HG03095 (cell line): ENCODE measurements at regions not wholly inside any gene's neighbourhood (a gene's known extent, or its start where the extent isn't known, plus 50 kb on each side); places are given as distances from the start of the nearest gene placed in this dataset.

ENCODE experiments used
- ATAC-seq: cut with Tn5 transposase; IDR thresholded peaks from one replicate; pipeline ENCODE4 v1.9.1; 2021; ENCODE audit warnings: moderate library complexity; ENCODE audit not compliant: unreplicated experiment

DNA sequence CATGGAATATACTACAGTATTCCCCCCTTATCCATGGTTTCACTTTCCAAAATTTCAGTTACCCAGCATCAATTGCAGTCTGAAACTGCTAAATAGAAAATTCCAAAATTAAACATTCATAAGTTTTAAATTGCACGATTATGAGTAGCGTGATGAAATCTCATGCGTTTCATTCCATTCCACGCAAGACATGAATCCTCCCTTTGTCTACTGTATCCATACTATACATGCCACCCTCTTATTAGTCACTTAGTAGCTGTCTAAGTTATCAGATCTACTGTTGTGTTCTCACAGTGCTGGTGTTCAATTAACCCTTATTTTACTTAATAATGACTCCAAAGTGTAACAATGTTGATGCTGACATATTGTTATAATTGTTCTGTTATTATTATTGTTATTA, 261.2 kb upstream of the NDST4 start:
- no peak for ATAC-seq

DNA sequence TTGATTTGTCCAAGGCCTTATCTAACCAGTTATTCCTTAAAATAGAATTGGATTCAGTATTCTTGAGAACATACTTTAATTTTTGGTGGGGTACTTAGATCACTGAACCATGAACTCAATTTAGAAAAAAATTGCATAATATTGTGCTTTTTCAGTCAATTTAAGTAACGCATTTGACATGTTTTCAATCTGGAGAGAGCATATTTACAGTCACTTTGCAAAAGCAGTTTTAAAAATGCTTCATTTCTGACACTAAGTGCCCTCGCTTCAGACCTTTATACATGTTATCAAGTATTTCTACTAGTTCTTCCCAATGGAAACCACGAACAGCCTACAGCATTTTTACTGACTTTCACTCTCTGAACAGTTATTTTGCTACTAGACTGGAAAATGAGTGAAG, 257.1 kb upstream of the NDST4 start:
- no peak for ATAC-seq

DNA sequence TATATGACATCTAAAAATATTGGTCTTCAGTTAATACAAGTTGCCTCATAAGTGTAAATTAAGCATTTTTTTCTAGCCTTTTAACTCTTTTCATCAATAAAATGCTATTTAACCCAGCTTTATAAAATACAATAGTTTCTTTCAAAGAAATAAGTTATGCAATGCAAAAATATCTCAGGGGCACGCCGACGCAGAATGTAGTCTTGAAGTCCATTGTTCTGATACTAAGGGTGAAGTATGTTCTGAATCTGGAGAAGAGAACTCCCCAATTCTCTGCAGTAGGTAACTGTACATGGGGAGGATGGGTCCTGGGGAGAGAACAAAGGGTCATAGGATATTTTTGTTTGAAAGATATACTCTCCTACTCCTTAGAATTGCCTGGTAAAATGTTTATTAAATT, 256.6 kb upstream of the NDST4 start:
- ATAC-seq = no peak

DNA sequence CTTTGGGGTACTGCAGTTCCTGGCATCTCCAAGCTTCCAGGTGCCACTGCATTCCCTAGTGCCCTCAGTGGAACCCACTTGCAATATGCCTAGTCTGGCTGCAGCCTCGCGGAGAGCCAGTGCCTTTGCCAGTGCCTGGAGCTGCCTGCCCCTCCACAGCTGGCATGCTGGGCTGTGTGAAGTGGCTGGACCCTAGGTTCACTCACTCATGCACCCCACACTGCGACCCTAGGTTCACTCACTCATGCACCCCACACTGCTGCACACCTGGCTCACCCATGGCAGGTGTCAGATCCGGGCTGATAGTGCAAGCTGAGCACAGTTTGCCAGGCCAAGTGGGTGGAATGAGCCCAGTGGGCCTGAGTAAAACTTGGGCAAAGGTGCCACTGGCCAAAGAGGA, 253.0 kb upstream of the NDST4 start:
- ATAC-seq = no peak

DNA sequence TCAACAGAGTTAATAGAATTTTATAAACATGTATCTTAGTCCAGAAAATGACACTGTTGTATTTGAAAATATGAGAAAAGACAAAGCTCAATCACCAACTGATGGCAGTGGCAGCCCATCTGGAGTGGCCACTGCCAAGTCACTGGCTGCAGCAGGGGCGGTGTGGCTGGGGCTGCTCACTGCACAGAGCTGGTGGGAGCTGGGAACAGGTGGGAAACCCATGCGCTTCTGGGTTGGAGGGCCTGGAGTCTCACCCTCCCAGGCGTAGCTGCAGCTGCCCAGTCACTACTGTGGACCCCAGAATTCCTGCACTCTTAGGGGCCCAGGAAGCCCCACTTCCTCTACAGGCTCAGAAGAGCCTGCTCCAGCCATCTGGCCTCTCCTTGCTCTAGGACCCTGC, 251.8 kb upstream of the NDST4 start:
- ATAC-seq = no peak

DNA sequence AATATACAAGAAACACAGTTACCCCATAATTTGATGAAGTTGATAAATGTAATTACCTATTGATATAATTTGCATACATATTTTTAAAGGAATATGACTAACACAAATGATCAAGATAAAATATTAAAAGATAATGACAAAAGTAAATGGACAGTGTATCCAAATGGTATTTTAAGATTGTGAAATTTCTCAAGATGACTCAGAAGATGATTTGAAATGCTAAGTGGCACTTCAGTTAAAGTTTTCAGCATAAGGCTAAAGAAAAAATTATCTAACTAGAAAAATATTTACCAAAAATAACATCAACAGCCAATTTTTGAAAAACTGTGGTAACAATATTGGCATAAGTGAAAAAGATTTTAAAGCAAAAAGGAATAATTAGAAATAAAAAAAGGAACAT, 248.4 kb upstream of the NDST4 start:
- no peak for ATAC-seq

DNA sequence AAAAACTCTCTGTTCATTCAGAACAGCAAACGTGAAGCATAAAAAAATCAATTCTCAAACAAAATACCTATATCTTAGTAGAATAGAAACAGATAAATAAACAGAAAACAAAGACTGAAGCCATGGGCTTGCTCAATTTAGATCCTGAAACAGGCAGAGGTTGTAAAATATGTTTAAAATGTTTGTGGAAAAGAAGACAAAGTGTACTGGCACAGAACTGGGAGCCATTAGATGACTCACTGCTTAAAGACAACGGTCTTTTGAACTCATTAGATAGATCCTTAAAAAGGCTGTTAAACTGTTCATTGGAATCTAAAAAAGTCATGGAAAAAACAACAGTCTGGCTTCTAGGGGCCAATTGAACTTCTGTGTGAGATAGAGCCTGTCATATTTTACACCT, 247.0 kb upstream of the NDST4 start:
- ATAC-seq = no peak

DNA sequence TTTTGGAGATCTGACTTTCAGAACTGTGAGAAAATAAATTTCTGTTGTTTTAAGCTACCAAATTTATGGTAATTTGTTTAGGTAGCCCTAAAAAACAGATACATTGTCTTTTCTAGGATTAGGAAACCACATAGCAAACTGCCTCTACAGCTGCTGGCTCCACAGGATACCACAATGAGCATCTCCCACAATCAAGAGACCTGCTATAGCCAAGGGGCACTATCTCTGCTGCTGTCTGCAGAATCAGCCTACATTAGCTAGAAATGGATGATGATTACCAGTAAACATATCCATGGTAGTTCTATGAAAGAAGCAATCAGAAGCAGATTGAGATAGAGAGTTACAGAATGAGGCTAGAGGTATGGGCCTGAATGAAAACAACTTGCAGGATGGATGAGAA, 244.4 kb upstream of the NDST4 start:
- ATAC-seq = no peak

DNA sequence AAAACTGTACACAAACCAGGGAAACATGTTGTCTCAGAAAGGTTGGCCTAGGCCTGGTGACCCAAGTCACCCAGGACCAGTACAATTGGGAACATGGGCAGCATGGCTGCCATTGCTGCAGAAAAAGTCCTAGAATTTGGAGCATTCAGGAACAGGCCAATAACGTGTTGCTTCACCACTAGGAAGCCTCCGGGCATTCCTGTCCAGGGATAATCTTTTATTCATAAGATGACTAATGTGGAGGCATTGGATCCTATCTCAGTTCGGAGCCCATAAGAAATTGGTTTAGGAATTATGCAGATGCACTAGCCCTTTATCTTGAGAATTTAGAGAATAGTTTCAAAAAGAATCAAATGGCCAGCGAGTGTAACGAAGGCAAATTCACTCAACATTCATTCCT, 242.8 kb upstream of the NDST4 start:
- ATAC-seq = no peak

DNA sequence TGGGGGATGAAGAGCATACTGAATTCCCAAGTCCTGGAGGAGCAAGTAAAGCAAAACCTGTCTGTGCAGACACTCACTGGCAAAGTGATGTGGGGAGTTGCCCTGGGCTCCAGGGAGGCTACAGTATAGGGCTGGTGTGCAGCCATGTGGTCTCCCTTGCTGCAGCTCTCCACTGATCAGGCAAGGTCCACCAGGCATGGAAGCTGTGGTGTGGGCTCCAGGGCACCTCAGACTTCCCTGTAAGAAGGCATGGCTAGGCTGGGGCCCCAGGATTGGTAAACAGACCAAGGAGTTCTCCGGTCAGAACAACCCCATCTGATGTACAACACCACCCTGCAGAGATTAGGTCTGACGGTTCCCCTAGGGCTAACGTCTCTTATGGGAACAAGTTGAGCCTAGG, 241.9 kb upstream of the NDST4 start:
- ATAC-seq = no peak

DNA sequence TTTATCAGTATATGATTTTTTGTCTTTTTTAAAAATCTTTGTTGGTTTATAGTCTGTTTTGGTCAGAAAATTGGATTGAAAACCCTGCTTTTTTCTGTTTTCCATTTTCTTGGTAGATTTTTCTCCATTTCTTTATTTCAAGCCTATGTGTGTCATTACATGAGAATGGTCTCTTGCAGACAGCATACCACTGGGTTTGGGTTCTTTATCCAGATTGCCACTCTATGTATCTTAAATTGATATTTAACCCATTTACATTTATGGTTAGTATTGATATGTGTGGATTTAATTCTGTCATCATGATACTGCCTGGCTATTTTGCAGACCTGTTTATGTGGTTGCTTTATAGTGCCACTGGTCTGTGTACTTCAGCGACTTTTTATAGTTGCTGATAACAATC, 239.9 kb upstream of the NDST4 start:
- no peak for ATAC-seq

DNA sequence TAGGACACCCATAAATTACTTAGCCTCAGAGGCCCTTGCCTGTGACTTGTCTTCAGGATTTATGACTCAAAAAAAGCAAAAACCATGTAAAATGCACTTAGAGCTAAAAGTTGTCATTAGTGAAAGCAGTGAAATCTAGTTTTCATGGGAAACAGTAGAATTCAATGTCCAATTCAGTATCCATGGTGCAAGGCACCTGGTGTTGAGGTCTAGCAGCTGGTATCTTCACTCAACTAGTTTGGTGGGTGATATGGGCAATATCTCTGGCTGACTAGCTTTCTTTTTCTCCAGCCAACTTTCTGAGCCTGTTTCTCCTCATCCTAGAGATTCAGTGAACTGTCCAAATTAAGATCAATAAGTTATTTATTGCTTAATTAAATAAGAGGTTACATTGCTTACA, 229.8 kb upstream of the NDST4 start:
- ATAC-seq = no peak

DNA sequence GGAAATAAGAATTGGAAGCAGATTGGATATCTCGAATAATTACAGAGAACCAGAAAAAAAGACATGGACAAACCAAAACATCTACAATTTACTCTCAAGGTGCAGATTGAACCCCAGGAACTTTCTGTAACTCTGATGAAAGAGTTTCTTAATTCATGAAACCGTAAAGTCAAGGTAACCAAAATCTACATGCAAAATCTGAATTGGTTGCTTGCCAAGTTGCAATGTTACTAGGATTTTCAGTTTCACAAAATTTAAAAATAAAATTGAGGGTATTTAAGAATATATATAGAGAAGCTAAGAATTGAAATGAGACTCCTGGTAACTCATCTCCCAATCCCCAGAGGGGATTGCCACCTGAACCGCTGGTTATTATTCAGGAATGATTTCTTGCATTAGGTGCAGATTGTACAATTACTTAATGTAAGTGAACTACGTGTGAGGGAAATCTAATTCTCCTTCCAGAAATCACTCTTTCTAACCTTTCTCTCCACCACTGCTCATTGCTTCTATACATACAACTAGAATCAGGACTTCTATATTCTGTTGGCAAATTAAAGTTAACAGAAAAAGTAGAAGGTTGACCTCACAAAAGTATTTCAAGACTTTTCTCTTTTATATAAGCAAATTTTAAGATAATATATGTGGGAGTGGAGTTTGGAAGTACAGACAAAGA, 221.5 kb upstream of the NDST4 start:
- peak; percentile 68 for ATAC-seq

DNA sequence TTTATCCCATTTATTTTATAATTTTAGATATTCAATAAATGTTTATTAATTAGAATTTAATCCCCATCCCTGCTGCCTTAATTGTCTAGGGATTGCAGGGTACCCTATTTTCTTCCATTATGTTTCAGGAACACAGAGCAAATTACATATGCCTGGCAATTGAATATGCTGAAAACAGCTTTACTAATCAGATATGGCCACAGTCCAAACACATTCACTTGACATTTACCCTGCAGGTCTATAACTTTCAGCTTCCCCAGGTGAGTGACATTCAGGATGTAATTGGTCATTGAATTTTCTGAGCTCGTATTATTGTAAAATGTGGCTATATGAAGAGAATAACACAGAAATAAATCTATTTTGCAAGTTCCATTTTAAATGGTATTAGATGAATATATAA, 218.7 kb upstream of the NDST4 start:
- ATAC-seq = no peak

DNA sequence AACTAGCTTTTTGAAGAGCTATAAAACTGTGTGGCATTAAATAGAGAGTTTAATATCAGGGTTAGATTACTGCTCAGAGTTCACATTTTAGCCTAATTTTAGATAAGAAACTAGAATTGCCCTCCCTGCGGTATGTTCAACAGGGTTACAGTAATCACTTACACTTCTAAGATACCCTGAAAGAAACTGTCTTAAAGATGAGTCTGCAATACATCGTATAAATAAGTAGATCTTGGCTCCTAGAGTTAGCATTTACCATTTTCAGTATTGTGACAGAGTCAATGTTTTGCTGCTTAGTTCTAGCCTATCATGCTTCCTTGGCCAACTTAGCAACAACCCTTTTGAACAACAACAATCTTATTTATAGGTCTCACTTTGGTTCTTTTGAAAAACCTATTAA, 217.8 kb upstream of the NDST4 start:
- ATAC-seq = no peak

DNA sequence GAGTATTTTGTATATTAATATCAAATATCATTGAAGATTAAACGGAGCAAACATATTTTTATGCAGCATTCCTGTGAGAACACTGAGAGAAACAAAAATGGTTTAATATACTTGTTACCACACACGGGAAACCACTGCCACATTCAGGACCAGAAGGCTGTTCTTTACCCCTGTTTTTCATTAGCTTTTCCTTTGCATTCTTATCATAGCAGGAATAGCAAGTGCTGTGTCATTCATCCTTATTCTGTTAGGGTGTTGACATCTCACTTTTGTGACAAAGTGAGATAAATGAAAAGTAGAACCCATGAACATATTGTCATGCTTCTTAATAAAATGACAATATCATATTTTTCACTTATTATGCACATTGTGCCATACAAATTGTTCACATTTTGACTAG, 212.4 kb upstream of the NDST4 start:
- no peak for ATAC-seq

DNA sequence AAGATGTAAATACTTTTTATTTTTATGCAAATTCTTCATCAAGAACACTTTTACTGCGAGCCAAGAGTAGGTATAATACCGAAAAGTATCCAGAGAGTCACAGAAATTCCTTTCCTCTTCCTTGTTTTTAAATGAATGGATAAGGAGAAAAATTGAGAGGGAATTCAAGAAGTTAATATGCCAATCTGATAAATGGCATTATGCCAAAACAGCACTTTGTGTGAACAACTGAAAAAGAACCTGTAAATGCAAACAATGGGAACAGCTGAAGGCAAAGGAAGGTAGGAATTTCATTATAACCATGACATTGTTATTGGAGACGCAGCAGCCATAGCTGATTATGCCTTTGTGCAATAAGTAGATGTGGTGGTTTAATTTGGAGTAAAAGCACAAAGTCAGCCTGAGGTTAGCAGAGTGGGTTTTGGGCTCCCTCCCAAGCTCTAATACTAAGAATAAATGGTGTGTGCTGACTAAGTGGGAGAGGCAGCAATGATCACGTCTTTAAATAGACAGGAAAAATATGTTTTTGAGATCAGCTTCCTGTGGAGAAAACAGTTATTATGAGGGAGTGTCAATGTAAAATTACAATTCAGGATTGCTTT, 209.8 kb upstream of the NDST4 start:
- no peak for ATAC-seq

DNA sequence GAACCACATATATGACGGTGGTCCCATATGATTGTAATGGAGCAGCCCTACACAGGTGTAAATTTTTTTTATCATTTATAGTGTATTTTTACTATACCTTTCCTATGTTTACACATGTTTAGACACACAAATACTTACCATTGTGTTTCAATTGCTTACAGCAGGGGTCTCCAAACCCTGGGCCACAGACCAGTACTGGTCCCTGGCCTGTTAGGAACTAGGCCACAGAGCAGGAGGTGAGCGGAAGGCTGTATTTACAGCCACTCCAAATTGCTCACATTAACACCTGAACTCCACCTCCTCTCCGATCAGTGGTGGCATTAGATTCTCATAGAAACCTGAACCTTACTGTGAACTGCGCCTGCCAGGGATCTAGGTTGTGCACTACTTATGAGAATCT, 201.8 kb upstream of the NDST4 start:
- no peak for ATAC-seq

DNA sequence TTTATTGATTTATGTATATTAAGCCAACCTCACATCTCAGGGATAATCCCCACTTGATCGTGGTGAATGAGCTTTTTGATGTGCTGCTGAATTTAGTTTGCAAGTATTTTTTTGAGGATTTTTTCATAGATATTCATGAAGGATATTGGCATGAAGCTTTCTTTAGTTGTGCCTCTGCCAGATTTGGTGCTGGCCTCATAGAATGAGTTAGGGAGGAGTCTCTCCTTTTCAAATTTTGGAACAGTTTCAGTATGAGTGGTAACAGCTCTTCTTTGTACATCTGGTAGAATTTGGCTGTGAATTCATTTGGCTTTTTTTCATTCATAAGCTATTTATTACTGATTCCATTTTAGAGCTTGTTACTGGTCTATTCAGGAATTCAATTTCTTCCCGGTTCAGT, 197.2 kb upstream of the NDST4 start:
- ATAC-seq = no peak

DNA sequence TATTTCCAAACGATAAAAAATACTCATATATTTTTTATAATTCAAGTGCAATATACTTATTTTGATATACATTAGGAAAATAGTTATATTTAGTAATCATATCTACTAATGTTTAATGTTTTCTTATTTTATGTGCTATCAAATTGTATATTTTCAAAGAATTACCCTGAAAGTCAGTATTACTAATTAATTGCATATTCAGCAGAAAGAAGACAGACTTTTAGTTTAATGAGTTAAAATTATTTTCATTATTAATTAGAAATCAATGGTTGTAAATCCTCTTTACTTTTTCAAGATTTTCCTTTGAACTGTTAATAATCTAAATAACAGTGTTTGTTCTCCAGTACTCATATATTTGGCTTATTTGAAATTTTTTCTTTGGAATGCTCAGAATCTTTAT, 181.3 kb upstream of the NDST4 start:
- ATAC-seq = no peak

DNA sequence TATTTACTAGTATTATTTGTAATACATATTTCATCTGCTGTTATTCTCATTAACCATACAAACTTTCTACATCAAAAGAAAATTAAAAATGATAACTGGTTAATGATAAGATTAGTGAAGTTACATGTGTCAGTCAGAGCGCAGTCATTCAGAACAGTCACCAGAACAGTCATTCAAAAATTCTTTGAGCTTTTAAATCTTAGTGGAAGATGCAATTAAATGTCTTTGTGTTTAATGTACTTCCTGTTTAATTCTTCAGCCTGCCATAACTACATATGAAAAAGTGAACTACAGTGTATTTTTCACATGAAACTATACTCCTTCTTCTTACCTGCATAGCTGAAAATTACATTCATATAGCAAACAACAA, 179.7 kb upstream of the NDST4 start:
- ATAC-seq = no peak

DNA sequence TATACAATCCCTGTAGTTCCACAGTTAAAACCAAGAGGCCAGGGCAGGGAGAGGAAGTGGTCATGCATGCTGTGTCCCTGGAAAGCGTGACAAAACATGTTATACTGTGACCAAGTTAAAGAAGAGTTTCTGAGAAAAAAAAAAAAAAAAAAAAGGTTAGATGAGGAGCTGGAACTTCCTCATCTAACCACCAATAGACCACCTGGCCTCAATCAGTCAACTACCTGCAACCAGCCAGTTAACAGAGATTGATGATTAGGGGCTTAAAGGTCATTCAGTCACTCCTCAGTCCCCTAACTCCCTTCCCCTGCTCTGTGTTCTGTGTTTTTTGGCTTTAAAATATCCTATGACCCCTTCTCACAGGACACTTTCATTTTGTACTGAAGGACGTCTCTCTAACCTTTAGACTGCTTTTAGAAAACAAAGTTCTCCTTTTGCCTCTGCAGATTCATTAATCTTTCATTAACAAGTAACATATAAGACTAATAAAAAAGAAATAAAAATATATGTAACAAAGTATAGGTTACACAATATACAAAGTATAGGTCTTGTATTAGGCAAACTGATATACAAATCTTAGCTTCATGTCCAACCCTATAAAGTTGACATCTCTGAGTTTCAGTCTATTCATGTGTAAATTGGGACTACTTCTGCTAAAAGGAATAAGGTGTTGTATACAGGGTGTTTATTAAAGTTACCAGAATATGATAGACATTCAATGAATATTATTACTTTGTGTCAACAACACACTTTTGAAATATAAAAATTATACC, 179.1 kb upstream of the NDST4 start:
- no peak for ATAC-seq

DNA sequence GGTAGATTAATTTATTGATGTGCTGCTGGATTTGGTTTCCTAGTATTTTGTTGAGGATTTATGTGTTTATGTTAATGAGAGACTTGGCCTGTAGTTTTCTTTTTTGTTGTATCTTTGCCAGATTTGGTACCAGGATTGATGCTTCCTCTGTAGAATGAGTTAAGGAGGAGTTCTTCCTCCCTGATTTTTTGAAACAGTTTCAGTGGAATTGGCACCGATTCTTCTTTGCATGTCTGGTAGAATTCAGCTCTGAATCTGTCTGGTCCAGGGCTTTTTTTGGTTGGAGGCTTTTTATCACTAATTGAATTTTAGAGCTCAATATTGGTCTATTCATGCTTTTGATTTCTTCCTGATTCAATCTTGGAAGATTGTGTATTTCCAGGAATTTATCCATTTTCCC, 174.0 kb upstream of the NDST4 start:
- ATAC-seq = no peak
